Neural crest cell (in vitro differentiated cells): ENCODE measurements at regions not wholly inside any gene's neighbourhood (a gene's known extent, or its start where the extent isn't known, plus 50 kb on each side); places are given as distances from the start of the nearest gene placed in this dataset.
"Not testable (repeated sequence)": the region's sequence is repeated elsewhere in the genome, so short reads cannot be mapped to it uniquely, and the experiment has no call there.

Experiments
- DNase-seq: peaks from one replicate; pipeline ENCODE4 v3.0.0; 2021; ENCODE audit warnings: low read depth, mixed read lengths, low spot score
- H3K27ac Mint-ChIP-seq: one replicate; pipeline ENCODE4 v1.8.0; 2021; ENCODE audit warnings: mild to moderate bottlenecking, mixed read lengths; ENCODE audit not compliant: unreplicated experiment
- H3K27me3 Mint-ChIP-seq: 2 replicates; pipeline ENCODE4 v1.8.0; 2021; ENCODE audit warnings: low read depth, mild to moderate bottlenecking, mixed read lengths
- H3K36me3 Mint-ChIP-seq: 2 replicates; pipeline ENCODE4 v1.8.0; 2021; ENCODE audit warnings: low read depth, mild to moderate bottlenecking, mixed read lengths
- H3K4me1 Mint-ChIP-seq: 2 replicates; pipeline ENCODE4 v1.8.0; 2021; ENCODE audit warnings: mixed read lengths
- H3K4me3 Mint-ChIP-seq: one replicate; pipeline ENCODE4 v1.8.0; 2021; ENCODE audit warnings: mild to moderate bottlenecking, mixed read lengths
- H3K9me3 Mint-ChIP-seq: 2 replicates; pipeline ENCODE4 v1.8.0; 2021; ENCODE audit warnings: mixed read lengths
- CTCF ChIP-seq: fragments of 200-600 bp; sonication (generic); conservative IDR thresholded peaks from 2 replicates; pipeline ENCODE4 v1.5.0; 2021; ENCODE audit warnings: antibody characterized with exemption, mild to moderate bottlenecking

DNA sequence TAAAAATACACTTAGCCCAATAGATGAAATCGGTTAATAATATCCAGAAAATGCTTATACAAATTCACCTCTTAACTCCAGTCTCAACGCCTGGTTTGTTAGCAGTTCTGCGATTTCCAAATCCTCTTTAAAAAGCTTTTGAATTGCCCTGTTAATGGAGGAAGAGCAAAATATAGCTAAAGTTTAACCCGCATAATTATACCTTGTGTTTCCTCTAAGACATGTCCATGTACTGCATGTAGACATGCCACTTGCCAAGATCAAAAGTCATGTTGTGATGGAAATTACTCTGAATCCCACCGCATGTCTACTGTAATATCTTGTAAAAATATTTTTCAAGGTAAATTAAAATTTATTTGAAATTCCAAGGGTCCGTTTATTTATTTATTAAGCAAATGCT is 291.2 kb upstream of the LRP1B start:
- Mint-ChIP-seq H3K9me3 (no peaks in the 10 kb centered on the region), H3K36me3 (no peaks in the 10 kb centered on the region), H3K27me3 (no peaks in the 10 kb centered on the region), H3K27ac (no peak overlapping the region), H3K4me3 (no peak overlapping the region), H3K4me1 (no peaks in the 10 kb centered on the region)
- no peak for TF ChIP-seq CTCF
- DNase-seq, result no peak

DNA sequence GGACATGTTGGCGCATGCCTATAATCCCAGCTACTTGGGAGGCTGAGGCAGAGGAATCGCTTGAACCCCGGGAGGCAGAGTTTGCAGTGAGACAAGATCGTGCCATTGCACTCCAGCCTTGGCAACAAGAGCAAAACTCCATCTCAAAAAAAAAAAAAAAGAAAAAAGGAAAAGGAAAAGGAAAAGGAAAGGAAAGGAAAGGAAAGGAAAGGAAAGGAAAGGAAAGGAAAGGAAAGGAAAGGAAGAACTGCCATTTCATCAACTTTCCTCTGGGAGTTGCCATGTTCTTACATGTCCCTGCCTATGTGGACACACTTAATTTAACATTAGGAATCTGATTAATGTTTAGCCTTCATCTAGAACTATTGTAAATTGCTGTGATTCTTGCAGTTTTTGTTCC is 287.9 kb upstream of the LRP1B start:
- not testable (repeated sequence) for H3K9me3 Mint-ChIP-seq, DNase-seq, H3K36me3 Mint-ChIP-seq, H3K4me1 Mint-ChIP-seq, H3K4me3 Mint-ChIP-seq, H3K27ac Mint-ChIP-seq, H3K27me3 Mint-ChIP-seq

DNA sequence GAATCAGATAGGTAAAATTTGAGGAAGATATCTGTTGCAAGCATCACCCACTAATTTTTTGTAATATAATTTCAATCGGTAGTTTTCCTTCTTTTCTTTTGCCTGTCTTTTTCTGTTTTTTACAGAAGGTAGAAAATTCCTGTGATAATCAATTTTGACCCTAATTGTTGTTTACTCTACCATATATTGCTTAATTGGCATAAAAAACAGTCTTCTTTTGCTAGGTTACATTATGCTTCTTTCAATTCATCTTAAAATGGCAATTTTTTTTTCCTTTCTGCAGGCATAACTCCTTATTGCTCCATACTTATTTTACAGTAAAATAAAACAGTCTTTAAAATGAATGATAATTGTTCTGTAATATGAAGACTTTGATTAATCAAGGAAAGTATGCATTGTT is 286.2 kb upstream of the LRP1B start:
- no peak for DNase-seq
- Mint-ChIP-seq H3K4me3 (no peak overlapping the region), H3K9me3 (no peaks in the 10 kb centered on the region), H3K36me3 (no peaks in the 10 kb centered on the region), H3K27me3 (no peaks in the 10 kb centered on the region), H3K27ac (no peak overlapping the region), H3K4me1 (no peaks in the 10 kb centered on the region)
- no peak for TF ChIP-seq CTCF

DNA sequence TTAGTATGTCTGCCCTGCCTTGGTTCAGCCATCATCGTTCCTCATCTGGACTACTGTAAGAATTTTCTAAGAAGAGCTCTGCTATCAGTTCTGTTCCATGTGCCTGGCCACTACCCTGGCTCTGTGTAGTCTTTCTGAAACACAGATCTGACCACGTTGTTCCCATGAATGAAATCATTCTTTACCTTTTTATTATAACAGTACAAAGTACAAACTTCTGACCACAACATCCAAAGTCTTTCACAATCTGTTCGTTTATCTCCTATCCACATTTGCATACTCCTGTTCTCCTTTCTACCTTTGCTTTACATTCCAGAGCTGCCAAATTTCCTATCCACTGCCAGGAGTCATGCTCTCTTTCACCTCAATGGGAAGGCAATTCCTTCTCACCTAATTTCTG is 284.6 kb upstream of the LRP1B start:
- Mint-ChIP-seq H3K4me1 (no peaks in the 10 kb centered on the region), H3K4me3 (no peak overlapping the region), H3K36me3 (no peaks in the 10 kb centered on the region), H3K27me3 (no peaks in the 10 kb centered on the region), H3K27ac (no peak overlapping the region), H3K9me3 (no peaks in the 10 kb centered on the region)
- no peak for TF ChIP-seq CTCF
- DNase-seq, result no peak

DNA sequence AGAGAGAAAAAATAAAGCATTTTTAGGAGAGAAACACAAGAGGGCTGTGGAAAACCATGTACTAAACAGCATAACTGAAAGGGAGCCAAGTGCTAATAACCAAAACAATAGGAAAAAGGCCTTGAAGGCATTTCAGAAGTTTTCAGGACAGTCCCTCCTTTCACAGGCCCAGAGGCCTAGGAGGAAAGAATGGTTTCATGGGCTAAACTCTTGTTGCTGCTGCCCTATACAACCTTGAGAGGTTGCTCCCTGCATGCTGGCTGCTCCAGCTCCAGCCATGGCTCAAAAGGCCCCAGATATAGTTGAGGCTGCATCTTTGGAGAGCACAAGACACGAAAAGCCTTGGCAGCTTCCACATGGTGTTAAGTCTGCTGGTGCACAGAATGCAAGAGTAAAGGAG is 267.4 kb upstream of the LRP1B start:
- Mint-ChIP-seq H3K36me3 (peaks cover 5% of the 10 kb centered on the region), H3K27me3 (no peaks in the 10 kb centered on the region), H3K9me3 (peaks cover 19% of the 10 kb centered on the region), H3K4me3 (no peak overlapping the region), H3K27ac (no peak overlapping the region), H3K4me1 (no peaks in the 10 kb centered on the region)
- TF ChIP-seq CTCF, result no peak
- no peak for DNase-seq

- TF ChIP-seq CTCF, result no peak
These were observed 264.5 kb upstream of the LRP1B start for GRCh38 chr2:142395291-142395690.

More at GRCh38 chr2:142395291-142395690, 264.5 kb upstream of the LRP1B start:
- DNase-seq, result no peak
- H3K4me1 Mint-ChIP-seq, result no peaks in the 10 kb centered on the region
- peaks cover 5% of the 10 kb centered on the region for H3K36me3 Mint-ChIP-seq
- H3K9me3 Mint-ChIP-seq, result peaks cover 13% of the 10 kb centered on the region
- H3K27me3 Mint-ChIP-seq, result no peaks in the 10 kb centered on the region
- H3K27ac Mint-ChIP-seq, result no peak overlapping the region
- H3K4me3 Mint-ChIP-seq, result no peak overlapping the region
